PC-9 (cell line): ENCODE measurements at regions not wholly inside any gene's neighbourhood (a gene's known extent, or its start where the extent isn't known, plus 50 kb on each side); places are given as distances from the start of the nearest gene placed in this dataset.

Experiments used
- BruUV-seq: library from RNA; stranded (reverse); fragments of 400-500 nt; replicated peaks from 2 replicates; lab custom pipeline; 2021; lab: Mats Ljungman, UMichigan
- CTCF ChIA-PET: fragments of 300-600 bp; sonication (Branson Sonifier 250); formaldehyde crosslinking; loops from one replicate; lab custom pipeline; 2022; ENCODE audit warnings: antibody characterized with exemption; lab: Charles Lee
- POLR2A ChIA-PET: fragments of 300-600 bp; sonication (Branson Sonifier 250); formaldehyde crosslinking; loops from one replicate; lab custom pipeline; 2022; ENCODE audit warnings: antibody characterized with exemption; ENCODE audit not compliant: unreplicated experiment; lab: Charles Lee
- DNase-seq, 2 experiments: peaks; one replicate each; pipeline versions ENCODE4 v3.0.0 to v3.0.0-alpha.2; 2015 to 2022; ENCODE audit warnings: mixed read lengths in 1 of 2
- H2AFZ ChIP-seq: fragments of 200-600 bp; sonication (generic); 2 replicates; pipeline ENCODE4 v1.8.1; 2017; ENCODE audit warnings: antibody characterized with exemption
- H3F3A ChIP-seq: fragments of 200-600 bp; sonication (generic); 2 replicates; pipeline ENCODE4 v1.8.1; 2017; ENCODE audit warnings: antibody characterized with exemption, mild to moderate bottlenecking, low read depth; ENCODE audit not compliant: insufficient read depth
- H3K27ac ChIP-seq: fragments of 200-600 bp; sonication (generic); 2 replicates; pipeline ENCODE4 v1.6.1; 2016; ENCODE audit warnings: mixed run types
- H3K27me3 ChIP-seq: fragments of 200-600 bp; sonication (generic); 2 replicates; pipeline ENCODE4 v1.6.1; 2016; ENCODE audit warnings: low read depth, mixed run types; ENCODE audit not compliant: insufficient read depth
- H3K36me3 ChIP-seq: fragments of 200-600 bp; sonication (generic); 2 replicates; pipeline ENCODE4 v1.6.1; 2016; ENCODE audit warnings: low read depth, mixed run types
- H3K4me1 ChIP-seq: fragments of 200-600 bp; sonication (generic); replicated peaks from 2 replicates; pipeline ENCODE4 v1.6.1; 2016; ENCODE audit warnings: mixed run types; ENCODE audit not compliant: insufficient read depth
- H3K4me2 ChIP-seq: fragments of 200-600 bp; sonication (generic); 2 replicates; pipeline ENCODE4 v1.6.1; 2017; ENCODE audit warnings: mixed run types
- H3K4me3 ChIP-seq: fragments of 200-600 bp; sonication (generic); 2 replicates; pipeline ENCODE4 v1.6.1; 2016; ENCODE audit warnings: mixed run types
- H3K79me2 ChIP-seq: fragments of 200-600 bp; sonication (generic); 2 replicates; pipeline ENCODE4 v1.6.1; 2017; ENCODE audit warnings: low read depth, mixed run types
- H3K9me2 ChIP-seq: fragments of 200-600 bp; sonication (generic); 2 replicates; pipeline ENCODE4 v1.8.1; 2017; ENCODE audit warnings: mild to moderate bottlenecking; ENCODE audit not compliant: insufficient read depth
- H3K9me3 ChIP-seq: fragments of 200-600 bp; sonication (generic); 2 replicates; pipeline ENCODE4 v1.8.1; 2016; ENCODE audit warnings: low read depth; ENCODE audit not compliant: insufficient read depth
- H4K20me1 ChIP-seq: fragments of 200-600 bp; sonication (generic); 2 replicates; pipeline ENCODE4 v1.8.1; 2017; ENCODE audit not compliant: insufficient read depth
- CTCF ChIP-seq: fragments of 200-600 bp; sonication (generic); conservative IDR thresholded peaks from 2 replicates; pipeline ENCODE4 v1.6.1; 2017; ENCODE audit warnings: mixed run types, antibody characterized with exemption, mild to moderate bottlenecking, moderate library complexity
- EZH2 ChIP-seq: fragments of 200-600 bp; sonication (generic); IDR thresholded peaks from 2 replicates; pipeline ENCODE4 v1.8.0; 2017; ENCODE audit warnings: antibody characterized with exemption, low read depth
- intact Hi-C: fragments of 100-400 bp; cut with micrococcal nuclease; formaldehyde crosslinking; loops from one replicate; pipeline ENCODE4 v1.10.0; 2022; ENCODE audit not compliant: unreplicated experiment

GRCh38 chr22:45102896-45103420 is 60.8 kb upstream of the NUP50 start:
- Histone ChIP-seq H3K4me1 (peaks cover 12% of the 10 kb centered on the region; the same call in 1 of the 2 replicates), H3K4me3 (no peak overlapping the region), H2AFZ (no peak overlapping the region), H3F3A (peaks cover 12% of the 10 kb centered on the region; the same call in 1 of the 2 replicates), H4K20me1 (no peaks in the 10 kb centered on the region), H3K4me2 (no peak overlapping the region), H3K9me3 (no peaks in the 10 kb centered on the region), H3K9me2 (no peaks in the 10 kb centered on the region), H3K27ac (no peak overlapping the region), H3K27me3 (peaks cover 42% of the 10 kb centered on the region), H3K79me2 (no peaks in the 10 kb centered on the region), H3K36me3 (no peaks in the 10 kb centered on the region)
- CTCF ChIA-PET, result no interaction called here
- TF ChIP-seq CTCF (no peak), EZH2 (no peak)
- BruUV-seq, result no TSS peak
- intact Hi-C loops, result no loop called here
- DNase-seq, result no peak
- POLR2A ChIA-PET, result no interaction called here

- CTCF ChIA-PET, result no interaction called here
- BruUV-seq, result no TSS peak
- H3K9me2 ChIP-seq, result no peaks in the 10 kb centered on the region
- no peak overlapping the region for H2AFZ ChIP-seq
- H3K9me3 ChIP-seq, result no peaks in the 10 kb centered on the region
- POLR2A ChIA-PET, result no interaction called here
- H3K27me3 ChIP-seq, result peaks cover 47% of the 10 kb centered on the region
- intact Hi-C loops, result loop anchor here (2.0 kb wide), 1 partner anchor 153 kb away; no protein-coding TSS in a partner anchor
- no peak overlapping the region for H3K4me3 ChIP-seq
- no peak for TF ChIP-seq EZH2
- TF ChIP-seq CTCF, result no peak
- H3K79me2 ChIP-seq, result no peaks in the 10 kb centered on the region
- H3K4me2 ChIP-seq, result no peak overlapping the region
- no peak for DNase-seq
- peaks cover 12% of the 10 kb centered on the region; the same call in 1 of the 2 replicates for H3F3A ChIP-seq
- peaks cover 12% of the 10 kb centered on the region; the same call in 1 of the 2 replicates for H3K4me1 ChIP-seq
- no peaks in the 10 kb centered on the region for H3K36me3 ChIP-seq
- H4K20me1 ChIP-seq, result no peaks in the 10 kb centered on the region
- H3K27ac ChIP-seq, result no peak overlapping the region
Observed at GRCh38 chr22:45103756-45104155, 60.0 kb upstream of the NUP50 start.

GRCh38 chr22:45104313-45104712 is 59.4 kb upstream of the NUP50 start:
- H3K4me3 ChIP-seq, result no peak overlapping the region
- H3K36me3 ChIP-seq, result no peaks in the 10 kb centered on the region
- no peaks in the 10 kb centered on the region for H4K20me1 ChIP-seq
- BruUV-seq, result no TSS peak
- no peaks in the 10 kb centered on the region for H3K9me3 ChIP-seq
- ChIA-PET POLR2A (no interaction called here), CTCF (no interaction called here)
- intact Hi-C loops, result loop anchor here (2.0 kb wide), 1 partner anchor 152 kb away; no protein-coding TSS in a partner anchor
- no peaks in the 10 kb centered on the region for H3K9me2 ChIP-seq
- no peaks in the 10 kb centered on the region for H3K79me2 ChIP-seq
- TF ChIP-seq EZH2 (no peak), CTCF (no peak)
- H2AFZ ChIP-seq, result no peak overlapping the region
- DNase-seq, result no peak
- H3K27ac ChIP-seq, result no peak overlapping the region
- H3K4me2 ChIP-seq, result no peak overlapping the region
- H3K4me1 ChIP-seq, result peaks cover 12% of the 10 kb centered on the region; the same call in 1 of the 2 replicates
- peaks cover 48% of the 10 kb centered on the region for H3K27me3 ChIP-seq
- H3F3A ChIP-seq, result peaks cover 12% of the 10 kb centered on the region; the same call in 1 of the 2 replicates
